ENCODE measurements at regions not wholly inside any gene's neighbourhood (a gene's known extent, or its start where the extent isn't known, plus 50 kb on each side); places are given as distances from the start of the nearest gene placed in this dataset.
"Not testable (repeated sequence)": the region's sequence is repeated elsewhere in the genome, so short reads cannot be mapped to it uniquely, and the experiment has no call there.

- no peak for DNase-seq (ENCODE audit: low read depth in 2 of 2)
These were observed 85.1 kb upstream of the NAV2 start for GRCh38 chr11:19627566-19627965.

- no peak for DNase-seq (ENCODE audit: low read depth in 2 of 2)
These were observed 87.2 kb upstream of the NAV2 start for GRCh38 chr11:19625438-19625837.

- no peak for DNase-seq (ENCODE audit: low read depth in 2 of 2)
These were observed 94.7 kb upstream of the NAV2 start for GRCh38 chr11:19617696-19618523.

GRCh38 chr11:19615341-19616183 is 97.1 kb upstream of the NAV2 start:
- DNase-seq (ENCODE audit: low read depth in 2 of 2) = no peak

- no peak for DNase-seq (ENCODE audit: low read depth in 2 of 2)
These were observed 98.2 kb upstream of the NAV2 start for GRCh38 chr11:19614370-19614940.

GRCh38 chr11:19612025-19612424 is 100.6 kb upstream of the NAV2 start:
- not testable (repeated sequence) for DNase-seq (ENCODE audit: low read depth in 2 of 2)

- no peak for DNase-seq (ENCODE audit: low read depth in 2 of 2)
These were observed 104.8 kb upstream of the NAV2 start for GRCh38 chr11:19607656-19608360.

GRCh38 chr11:19606856-19607655 is 105.6 kb upstream of the NAV2 start:
- no peak for DNase-seq (ENCODE audit: low read depth in 2 of 2)

- no peak for DNase-seq (ENCODE audit: low read depth in 2 of 2)
These were observed 106.9 kb upstream of the NAV2 start for GRCh38 chr11:19605520-19606371.

- no peak for DNase-seq (ENCODE audit: low read depth in 2 of 2)
These were observed 107.8 kb upstream of the NAV2 start for GRCh38 chr11:19604679-19605375.

GRCh38 chr11:19603771-19604170 is 108.9 kb upstream of the NAV2 start:
- no peak for DNase-seq (ENCODE audit: low read depth in 2 of 2)

- DNase-seq (ENCODE audit: low read depth in 2 of 2) = no peak
These were observed 109.7 kb upstream of the NAV2 start for GRCh38 chr11:19602891-19603290.

- DNase-seq (ENCODE audit: low read depth in 2 of 2) = no peak
These were observed 110.2 kb upstream of the NAV2 start for GRCh38 chr11:19602406-19602805.

- DNase-seq (ENCODE audit: low read depth in 2 of 2) = no peak
These were observed 111.4 kb upstream of the NAV2 start for GRCh38 chr11:19601235-19601634.

- no peak for DNase-seq (ENCODE audit: low read depth in 2 of 2)
These were observed 113.0 kb upstream of the NAV2 start for GRCh38 chr11:19599681-19600080.

GRCh38 chr11:19598876-19599486 is 113.7 kb upstream of the NAV2 start:
- no peak for DNase-seq (ENCODE audit: low read depth in 2 of 2)

GRCh38 chr11:19598456-19598855 is 114.2 kb upstream of the NAV2 start:
- DNase-seq (ENCODE audit: low read depth in 2 of 2) = no peak

GRCh38 chr11:19597876-19598275 is 114.8 kb upstream of the NAV2 start:
- no peak for DNase-seq (ENCODE audit: low read depth in 2 of 2)

GRCh38 chr11:19597206-19597605 is 115.4 kb upstream of the NAV2 start:
- no peak for DNase-seq (ENCODE audit: low read depth in 2 of 2)

All from activated CD8-positive, alpha-beta memory T cell treated with anti-CD3 and anti-CD28 coated beads for 4 hours (primary cell).